WTC11 (cell line): ENCODE measurements at regions not wholly inside any gene's neighbourhood (a gene's known extent, or its start where the extent isn't known, plus 50 kb on each side); places are given as distances from the start of the nearest gene placed in this dataset.

ENCODE experiments used
- ATAC-seq: fragments of 200-7000 bp; cut with Tn5 transposase; 2 replicates; pipeline ENCODE4 v1.10.0; 2021; ENCODE audit warnings: mild to moderate bottlenecking, moderate library complexity
- CTCF ChIA-PET: fragments of 300-600 bp; sonication (Branson Sonifier 250); formaldehyde crosslinking; loops from one replicate; lab custom pipeline; 2021; ENCODE audit warnings: antibody characterized with exemption; lab: Charles Lee
- POLR2A ChIA-PET: fragments of 350-600 bp; sonication (Branson Sonifier 250); formaldehyde crosslinking; loops from one replicate; lab custom pipeline; 2021; ENCODE audit warnings: antibody characterized with exemption; lab: Charles Lee
- DNase-seq: peaks from one replicate; pipeline ENCODE4 v3.0.0; 2021; ENCODE audit warnings: low spot score
- H3K27ac Mint-ChIP-seq: 2 replicates; pipeline ENCODE4 v1.8.0; 2021; ENCODE audit warnings: mixed read lengths
- H3K27me3 Mint-ChIP-seq: 2 replicates; pipeline ENCODE4 v1.8.0; 2021; ENCODE audit warnings: low read depth, mild to moderate bottlenecking, moderate library complexity, mixed read lengths
- H3K36me3 Mint-ChIP-seq: 2 replicates; pipeline ENCODE4 v1.8.0; 2021; ENCODE audit warnings: mixed read lengths
- H3K4me1 Mint-ChIP-seq: 2 replicates; pipeline ENCODE4 v1.8.0; 2022; ENCODE audit warnings: mixed read lengths
- H3K4me3 Mint-ChIP-seq: 2 replicates; pipeline ENCODE4 v1.8.0; 2021; ENCODE audit warnings: mild to moderate bottlenecking, moderate library complexity, mixed read lengths
- H3K9me3 Mint-ChIP-seq: 2 replicates; pipeline ENCODE4 v1.8.0; 2021; ENCODE audit warnings: mixed read lengths
- ARID4B ChIP-seq: sonication (generic); formaldehyde crosslinking; IDR thresholded peaks from 2 replicates; pipeline ENCODE4 v1.8.0; 2023; ENCODE audit warnings: missing genetic modification reagents, mild to moderate bottlenecking, borderline replicate concordance
- FOXK1 ChIP-seq: sonication (generic); formaldehyde crosslinking; IDR thresholded peaks from 2 replicates; pipeline ENCODE4 v1.8.0; 2022; ENCODE audit warnings: mild to moderate bottlenecking, moderate library complexity, missing genetic modification reagents
- FOXP4 ChIP-seq: sonication (generic); formaldehyde crosslinking; IDR thresholded peaks from 2 replicates; pipeline ENCODE4 v1.8.0; 2022; ENCODE audit warnings: mild to moderate bottlenecking, missing genetic modification reagents
- GRHL2 ChIP-seq: fragments of 250-450 bp; sonication (Bioruptor Pico); IDR thresholded peaks from 2 replicates; pipeline ENCODE4 v1.8.0; 2022; ENCODE audit warnings: mild to moderate bottlenecking, moderate library complexity; ENCODE audit not compliant: insufficient replicate concordance, severe bottlenecking
- IRF1 ChIP-seq: sonication (generic); formaldehyde crosslinking; IDR thresholded peaks from 2 replicates; pipeline ENCODE4 v1.8.0; 2023; ENCODE audit warnings: missing genetic modification reagents
- JAZF1 ChIP-seq: fragments of 250-450 bp; sonication (Bioruptor Pico); IDR thresholded peaks from 2 replicates; pipeline ENCODE4 v1.9.0; 2021; ENCODE audit warnings: moderate library complexity, mild to moderate bottlenecking, inconsistent platforms
- NFATC4 ChIP-seq: fragments of 250-450 bp; sonication (Bioruptor Pico); IDR thresholded peaks from 2 replicates; pipeline ENCODE4 v1.9.0; 2021; ENCODE audit warnings: mild to moderate bottlenecking
- NR2C2 ChIP-seq: sonication (generic); formaldehyde crosslinking; IDR thresholded peaks from 2 replicates; pipeline ENCODE4 v1.8.0; 2022; ENCODE audit warnings: mild to moderate bottlenecking, missing genetic modification reagents
- NR3C1 ChIP-seq: sonication (generic); formaldehyde crosslinking; conservative IDR thresholded peaks from 2 replicates; pipeline ENCODE4 v1.8.1; 2023; ENCODE audit warnings: low read depth, mild to moderate bottlenecking, missing genetic modification reagents
- SOX15 ChIP-seq: fragments of 250-450 bp; sonication (Bioruptor Pico); IDR thresholded peaks from 2 replicates; pipeline ENCODE4 v1.9.0; 2021; ENCODE audit warnings: mild to moderate bottlenecking
- TP53 ChIP-seq: sonication (generic); formaldehyde crosslinking; IDR thresholded peaks from 2 replicates; pipeline ENCODE4 v1.8.1; 2023; ENCODE audit warnings: mild to moderate bottlenecking, missing genetic modification reagents
- ZBTB43 ChIP-seq: sonication (generic); formaldehyde crosslinking; IDR thresholded peaks from 2 replicates; pipeline ENCODE4 v1.8.1; 2023; ENCODE audit warnings: mild to moderate bottlenecking, missing genetic modification reagents
- ZNF138 ChIP-seq: sonication (generic); formaldehyde crosslinking; conservative IDR thresholded peaks from 2 replicates; pipeline ENCODE4 v1.8.1; 2022; ENCODE audit warnings: mild to moderate bottlenecking, moderate library complexity, missing genetic modification reagents
- ZNF219 ChIP-seq: sonication (generic); formaldehyde crosslinking; IDR thresholded peaks from 2 replicates; pipeline ENCODE4 v1.8.0; 2023; ENCODE audit warnings: missing genetic modification reagents, mild to moderate bottlenecking, borderline replicate concordance
- ZNF281 ChIP-seq: sonication (generic); formaldehyde crosslinking; IDR thresholded peaks from 2 replicates; pipeline ENCODE4 v1.8.0; 2023; ENCODE audit warnings: mild to moderate bottlenecking, missing genetic modification reagents
- ZNF425 ChIP-seq: fragments of 250-450 bp; sonication (Bioruptor Pico); conservative IDR thresholded peaks from 2 replicates; pipeline ENCODE4 v1.9.0; 2021; ENCODE audit warnings: mild to moderate bottlenecking
- ZSCAN18 ChIP-seq: fragments of 250-450 bp; sonication (Bioruptor Pico); IDR thresholded peaks from 2 replicates; pipeline ENCODE4 v2.1.2; 2022; ENCODE audit warnings: mild to moderate bottlenecking, moderate library complexity

- TF ChIP-seq ZNF281 (CRISPR knock-in tag) = no peak
- no peak for TF ChIP-seq ZBTB43 (CRISPR knock-in tag)
- TF ChIP-seq ZNF138 (CRISPR knock-in tag) = no peak
- no peak for TF ChIP-seq JAZF1
- no peak for TF ChIP-seq SOX15 (CRISPR knock-in tag)
- no peak for TF ChIP-seq FOXP4 (CRISPR knock-in tag)
These were observed 117.8 kb upstream of the ESR1 start (continued) for GRCh38 chr6:151689499-151690201.

- peaks cover 18% of the 10 kb centered on the region for H3K4me1 Mint-ChIP-seq
- ATAC-seq = no peak; the same call in 1 of the 2 replicates
- H3K4me3 Mint-ChIP-seq = no peak overlapping the region
- ChIA-PET CTCF (interaction anchor here (1.2 kb wide), 1 partner anchor 388 kb away, joined by 4 read pairs; no protein-coding TSS in a partner anchor), POLR2A (no interaction called here)
- no peaks in the 10 kb centered on the region for H3K9me3 Mint-ChIP-seq
- no peak for DNase-seq
- no peak overlapping the region for H3K27ac Mint-ChIP-seq
- no peaks in the 10 kb centered on the region for H3K27me3 Mint-ChIP-seq
- H3K36me3 Mint-ChIP-seq = no peaks in the 10 kb centered on the region
- TF ChIP-seq TP53 (no peak), GRHL2 (no peak), ZSCAN18 (no peak), NR2C2 (CRISPR knock-in tag) (no peak), ZNF425 (no peak), ZNF281 (CRISPR knock-in tag) (no peak), IRF1 (CRISPR knock-in tag) (no peak), ZNF219 (CRISPR knock-in tag) (no peak), SOX15 (CRISPR knock-in tag) (no peak), NFATC4 (CRISPR knock-in tag) (no peak), NR3C1 (CRISPR knock-in tag) (no peak), FOXK1 (CRISPR knock-in tag) (no peak), ARID4B (CRISPR knock-in tag) (no peak)
These were observed 117.2 kb upstream of the ESR1 start for GRCh38 chr6:151690303-151690702.
